ENCODE measurements at regions not wholly inside any gene's neighbourhood (a gene's known extent, or its start where the extent isn't known, plus 50 kb on each side); places are given as distances from the start of the nearest gene placed in this dataset.

GRCh38 chr1:168876830-168877229 is 147.8 kb upstream of the DPT start:
- no peak for DNase-seq

- no peak for DNase-seq
These were observed 151.1 kb upstream of the DPT start for GRCh38 chr1:168879896-168880734.

- no peak for DNase-seq
These were observed 152.8 kb upstream of the DPT start for GRCh38 chr1:168881656-168882260.

- no peak for DNase-seq
These were observed 158.4 kb upstream of the DPT start for GRCh38 chr1:168887381-168887780.

- DNase-seq, result no peak
These were observed 159.4 kb upstream of the DPT start for GRCh38 chr1:168888418-168888817.

- DNase-seq, result no peak
These were observed 163.9 kb upstream of the DPT start for GRCh38 chr1:168892931-168893330.

GRCh38 chr1:168893359-168893801 is 164.4 kb upstream of the DPT start:
- DNase-seq, result no peak

GRCh38 chr1:168894397-168894903 is 165.4 kb upstream of the DPT start:
- no peak for DNase-seq

- no peak for DNase-seq
These were observed 168.2 kb upstream of the DPT start for GRCh38 chr1:168897249-168897648.

GRCh38 chr1:168903237-168903830 is 174.3 kb upstream of the DPT start:
- DNase-seq, result no peak

GRCh38 chr1:168905633-168906032 is 176.6 kb upstream of the DPT start:
- no peak for DNase-seq

GRCh38 chr1:168906367-168906766 is 177.4 kb upstream of the DPT start:
- no peak for DNase-seq

GRCh38 chr1:168907053-168907452 is 178.0 kb upstream of the DPT start:
- no peak for DNase-seq

- DNase-seq, result no peak
These were observed 178.9 kb upstream of the DPT start for GRCh38 chr1:168907786-168908348.

- DNase-seq, result no peak
These were observed 181.4 kb upstream of the DPT start for GRCh38 chr1:168910403-168910802.

GRCh38 chr1:168911370-168911769 is 182.4 kb upstream of the DPT start:
- DNase-seq, result no peak

GRCh38 chr1:168913711-168914463 is 184.9 kb upstream of the DPT start:
- no peak for DNase-seq

GRCh38 chr1:168917309-168917708 is 188.3 kb upstream of the DPT start:
- no peak for DNase-seq

GRCh38 chr1:168917796-168918195 is 188.7 kb upstream of the ATP1B1 start:
- DNase-seq, result no peak

GRCh38 chr1:168918860-168919741 is 187.4 kb upstream of the ATP1B1 start:
- peak; percentile 21 for DNase-seq

- no peak for DNase-seq
These were observed 185.9 kb upstream of the ATP1B1 start for GRCh38 chr1:168920456-168921094.
